ENCODE measurements at regions not wholly inside any gene's neighbourhood (a gene's known extent, or its start where the extent isn't known, plus 50 kb on each side); places are given as distances from the start of the nearest gene placed in this dataset.
"Not testable (repeated sequence)": the region's sequence is repeated elsewhere in the genome, so short reads cannot be mapped to it uniquely, and the experiment has no call there.

DNA sequence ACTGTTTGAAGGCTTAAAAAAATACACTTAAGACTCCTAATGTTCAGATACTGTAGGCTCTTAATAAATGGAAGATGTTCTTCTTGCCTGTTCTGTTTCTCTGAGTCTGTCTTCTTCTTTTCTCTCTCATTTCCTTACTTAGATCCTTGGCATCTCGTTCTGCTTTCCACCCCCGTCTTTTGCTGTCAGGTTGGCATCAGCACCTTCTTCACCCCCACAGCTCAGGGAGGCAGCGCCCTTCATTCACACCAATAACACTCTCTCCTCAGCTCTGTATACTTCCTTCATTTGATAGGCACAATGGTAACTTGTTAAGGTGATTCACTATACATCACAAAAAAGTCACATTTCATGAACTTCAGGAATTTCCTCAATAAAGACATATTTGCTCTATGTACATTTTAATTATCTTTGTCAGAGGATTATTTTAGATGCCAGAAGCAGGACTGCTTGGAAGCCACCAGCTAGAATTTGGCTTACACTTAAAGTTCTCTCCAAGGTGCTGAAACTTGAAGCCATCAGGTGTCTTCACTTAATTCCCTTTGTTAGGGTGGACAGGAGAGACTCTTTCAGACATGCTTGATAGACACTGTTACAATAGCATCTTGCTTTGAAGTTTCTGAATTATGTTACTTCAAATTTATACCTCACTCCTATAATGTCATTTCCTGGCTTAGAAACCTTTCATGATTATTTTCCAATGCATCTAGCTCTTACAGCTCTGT is 670.1 kb upstream of the C16orf82 start:
- no peak overlapping the region for H3K4me3 ChIP-seq (replicated peaks; ENCODE audit: low read depth, low read length)
- no peak for DNase-seq (ENCODE audit: low read depth)
- TF ChIP-seq, protein P1, sequence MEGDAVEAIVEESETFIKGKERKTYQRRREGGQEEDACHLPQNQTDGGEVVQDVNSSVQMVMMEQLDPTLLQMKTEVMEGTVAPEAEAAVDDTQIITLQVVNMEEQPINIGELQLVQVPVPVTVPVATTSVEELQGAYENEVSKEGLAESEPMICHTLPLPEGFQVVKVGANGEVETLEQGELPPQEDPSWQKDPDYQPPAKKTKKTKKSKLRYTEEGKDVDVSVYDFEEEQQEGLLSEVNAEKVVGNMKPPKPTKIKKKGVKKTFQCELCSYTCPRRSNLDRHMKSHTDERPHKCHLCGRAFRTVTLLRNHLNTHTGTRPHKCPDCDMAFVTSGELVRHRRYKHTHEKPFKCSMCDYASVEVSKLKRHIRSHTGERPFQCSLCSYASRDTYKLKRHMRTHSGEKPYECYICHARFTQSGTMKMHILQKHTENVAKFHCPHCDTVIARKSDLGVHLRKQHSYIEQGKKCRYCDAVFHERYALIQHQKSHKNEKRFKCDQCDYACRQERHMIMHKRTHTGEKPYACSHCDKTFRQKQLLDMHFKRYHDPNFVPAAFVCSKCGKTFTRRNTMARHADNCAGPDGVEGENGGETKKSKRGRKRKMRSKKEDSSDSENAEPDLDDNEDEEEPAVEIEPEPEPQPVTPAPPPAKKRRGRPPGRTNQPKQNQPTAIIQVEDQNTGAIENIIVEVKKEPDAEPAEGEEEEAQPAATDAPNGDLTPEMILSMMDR (IDR thresholded peaks at IDR 0.05; ENCODE audit: low read length, missing control alignments), result no peak

DNA sequence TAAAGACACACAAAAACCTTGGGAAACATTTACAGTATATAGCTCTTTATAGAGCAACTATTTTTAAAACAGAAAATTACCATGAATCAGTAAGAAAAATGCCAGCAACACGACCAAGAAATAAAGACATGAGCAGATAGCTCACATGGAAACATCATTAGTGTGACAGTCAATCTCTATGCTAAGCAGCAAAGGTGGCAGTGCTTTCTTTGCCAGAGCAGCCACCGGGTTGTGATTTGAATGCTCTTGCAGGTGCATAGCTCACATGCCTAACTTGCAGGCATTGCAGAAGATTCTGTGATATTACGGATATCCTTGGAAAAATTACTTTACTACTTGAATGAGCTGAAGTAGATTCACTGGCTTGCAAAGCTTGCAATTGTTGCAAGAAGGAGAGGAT is 652.9 kb upstream of the C16orf82 start:
- DNase-seq (ENCODE audit: low read depth), result no peak
- no peak overlapping the region for H3K4me3 ChIP-seq (replicated peaks; ENCODE audit: low read depth, low read length)
- TF ChIP-seq, protein P1 (IDR thresholded peaks at IDR 0.05; ENCODE audit: low read length, missing control alignments), result no peak

DNA sequence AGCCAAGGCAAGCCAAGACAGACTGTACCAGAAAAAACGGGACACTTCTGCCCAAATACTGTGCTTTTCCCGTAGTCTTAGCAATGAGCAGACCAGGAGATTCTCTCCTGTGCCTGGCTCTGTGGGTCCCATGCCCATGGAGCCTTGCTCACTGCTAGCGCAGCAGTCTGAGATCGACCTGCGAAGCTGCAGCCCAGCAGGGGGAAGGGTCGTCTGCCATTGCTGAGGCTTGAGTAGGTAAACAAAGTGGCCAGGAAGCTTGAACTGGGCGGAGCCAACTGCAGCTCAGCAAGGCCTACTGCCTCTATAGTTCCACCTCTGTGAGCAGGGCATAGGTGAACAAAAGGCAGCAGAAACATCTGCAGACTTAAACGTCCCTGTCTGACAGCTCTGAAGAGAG is 647.3 kb upstream of the C16orf82 start:
- not testable (repeated sequence) for H3K4me3 ChIP-seq (replicated peaks; ENCODE audit: low read depth, low read length); DNase-seq (ENCODE audit: low read depth)

DNA sequence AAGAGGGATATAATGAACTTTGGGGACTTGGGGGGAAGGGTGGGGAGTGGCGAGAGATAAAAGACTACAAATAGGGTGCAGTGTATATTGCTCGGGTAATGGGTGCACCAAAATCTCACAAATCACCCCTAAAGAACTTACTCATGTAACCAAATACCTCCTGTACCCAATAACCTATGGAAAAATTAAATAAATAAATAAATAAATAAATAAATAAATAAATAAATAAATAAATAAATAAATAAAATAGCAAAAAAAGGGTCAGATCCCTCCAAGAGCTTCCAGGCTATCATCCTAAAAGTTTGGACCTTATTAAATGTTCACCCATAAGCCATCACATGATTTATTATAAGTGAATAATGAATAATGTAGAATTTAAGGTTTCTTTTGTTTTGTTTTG is 636.1 kb upstream of the C16orf82 start:
- TF ChIP-seq, protein P1 (IDR thresholded peaks at IDR 0.05; ENCODE audit: low read length, missing control alignments), result no peak
- DNase-seq (ENCODE audit: low read depth), result no peak
- H3K4me3 ChIP-seq (replicated peaks; ENCODE audit: low read depth, low read length), result no peak overlapping the region

DNA sequence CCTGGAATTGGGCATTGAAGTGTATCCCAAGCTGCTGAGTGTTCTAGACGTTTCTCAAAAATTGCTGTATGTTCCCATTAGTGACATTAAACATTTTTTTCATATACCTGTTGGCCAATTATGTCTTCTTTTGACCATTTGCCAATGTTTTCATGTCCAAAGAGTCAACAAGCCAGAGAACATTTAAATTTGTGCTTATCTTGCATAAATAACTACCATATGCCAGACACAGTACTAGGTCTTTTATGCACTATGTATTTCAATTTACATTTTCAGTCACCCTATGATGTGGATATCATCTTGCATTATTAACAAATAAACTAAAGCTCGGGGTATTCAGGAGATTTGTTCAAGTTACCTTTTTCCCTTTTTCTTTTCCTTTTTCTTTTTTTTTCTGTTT is 632.9 kb upstream of the C16orf82 start:
- no peak overlapping the region for H3K4me3 ChIP-seq (replicated peaks; ENCODE audit: low read depth, low read length)
- no peak for DNase-seq (ENCODE audit: low read depth)
- TF ChIP-seq, protein P1 (IDR thresholded peaks at IDR 0.05; ENCODE audit: low read length, missing control alignments), result no peak

DNA sequence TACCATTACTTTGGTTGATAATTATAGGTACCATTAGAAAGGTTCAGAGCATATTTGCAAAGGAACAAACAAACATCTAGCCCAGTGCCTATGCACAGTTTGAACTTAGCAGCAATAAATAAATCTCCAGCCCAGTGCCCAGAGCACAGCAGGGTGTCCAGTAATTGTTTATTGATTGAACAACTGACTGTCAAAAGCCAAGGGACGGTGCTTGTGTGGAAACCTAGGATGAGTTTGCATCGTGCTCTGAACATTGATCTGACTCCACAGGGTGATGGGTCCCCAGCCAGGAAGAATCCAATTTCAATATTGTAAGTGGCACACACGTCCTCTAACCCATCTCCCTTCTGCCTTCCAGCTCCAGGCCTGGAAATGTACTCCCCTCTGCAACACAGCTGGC is 625.5 kb upstream of the C16orf82 start:
- H3K4me3 ChIP-seq (replicated peaks; ENCODE audit: low read depth, low read length), result no peak overlapping the region
- DNase-seq (ENCODE audit: low read depth), result no peak
- TF ChIP-seq, protein P1 (IDR thresholded peaks at IDR 0.05; ENCODE audit: low read length, missing control alignments), result no peak

DNA sequence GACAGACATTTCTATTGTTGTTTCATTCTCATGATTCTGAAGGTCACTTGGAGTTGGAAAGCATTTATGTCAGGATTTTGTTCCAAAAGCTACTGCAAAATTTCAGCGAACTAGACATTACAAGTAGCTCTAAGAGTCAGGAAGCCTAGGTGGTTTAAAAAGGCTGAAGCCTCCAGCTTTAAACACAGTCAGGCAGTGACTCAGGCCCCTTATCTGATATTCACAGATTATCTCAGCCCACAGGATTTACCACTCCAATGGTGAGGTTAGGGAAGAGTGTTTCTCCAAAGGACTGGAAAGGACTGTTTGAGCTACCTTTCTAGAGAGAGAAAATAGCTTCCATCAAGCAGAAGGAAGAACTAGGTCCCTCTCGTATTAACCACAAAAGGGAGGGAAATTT is 624.4 kb upstream of the C16orf82 start:
- H3K4me3 ChIP-seq (replicated peaks; ENCODE audit: low read depth, low read length), result no peak overlapping the region
- DNase-seq (ENCODE audit: low read depth), result no peak
- TF ChIP-seq, protein P1 (IDR thresholded peaks at IDR 0.05; ENCODE audit: low read length, missing control alignments), result no peak
